ENCODE measurements at regions not wholly inside any gene's neighbourhood (a gene's known extent, or its start where the extent isn't known, plus 50 kb on each side); places are given as distances from the start of the nearest gene placed in this dataset.

DNA sequence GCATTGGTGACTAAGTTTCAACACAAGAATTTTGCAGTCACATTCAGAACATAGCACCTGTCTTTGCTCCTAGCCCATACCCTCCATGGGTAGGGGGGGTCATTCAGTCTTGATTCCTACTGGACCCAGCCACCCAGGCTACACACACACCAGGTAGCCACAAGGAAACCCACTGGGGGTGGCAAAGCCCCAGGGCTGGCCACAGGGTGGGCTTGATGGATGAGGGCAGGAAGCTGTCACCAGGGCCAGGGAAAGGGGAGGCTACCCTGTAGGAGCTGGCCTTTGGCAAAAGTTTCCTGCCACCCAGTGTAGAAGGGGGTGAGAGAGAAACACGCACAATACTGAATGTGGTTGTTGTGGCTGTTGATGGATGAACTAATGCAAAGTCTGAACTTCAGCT, 74.5 kb upstream of the NKX1-1 start:
- TF ChIP-seq, protein P1, sequence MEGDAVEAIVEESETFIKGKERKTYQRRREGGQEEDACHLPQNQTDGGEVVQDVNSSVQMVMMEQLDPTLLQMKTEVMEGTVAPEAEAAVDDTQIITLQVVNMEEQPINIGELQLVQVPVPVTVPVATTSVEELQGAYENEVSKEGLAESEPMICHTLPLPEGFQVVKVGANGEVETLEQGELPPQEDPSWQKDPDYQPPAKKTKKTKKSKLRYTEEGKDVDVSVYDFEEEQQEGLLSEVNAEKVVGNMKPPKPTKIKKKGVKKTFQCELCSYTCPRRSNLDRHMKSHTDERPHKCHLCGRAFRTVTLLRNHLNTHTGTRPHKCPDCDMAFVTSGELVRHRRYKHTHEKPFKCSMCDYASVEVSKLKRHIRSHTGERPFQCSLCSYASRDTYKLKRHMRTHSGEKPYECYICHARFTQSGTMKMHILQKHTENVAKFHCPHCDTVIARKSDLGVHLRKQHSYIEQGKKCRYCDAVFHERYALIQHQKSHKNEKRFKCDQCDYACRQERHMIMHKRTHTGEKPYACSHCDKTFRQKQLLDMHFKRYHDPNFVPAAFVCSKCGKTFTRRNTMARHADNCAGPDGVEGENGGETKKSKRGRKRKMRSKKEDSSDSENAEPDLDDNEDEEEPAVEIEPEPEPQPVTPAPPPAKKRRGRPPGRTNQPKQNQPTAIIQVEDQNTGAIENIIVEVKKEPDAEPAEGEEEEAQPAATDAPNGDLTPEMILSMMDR (IDR thresholded peaks at IDR 0.05): no peak
- Mint-ChIP-seq H3K4me3 (ENCODE audit: unreplicated experiment) (no peak overlapping the region), H3K9me3 (ENCODE audit: unreplicated experiment) (peaks cover 38% of the 10 kb centered on the region), H3K27ac (ENCODE audit: unreplicated experiment) (no peak overlapping the region), H3K36me3 (ENCODE audit: unreplicated experiment) (no peaks in the 10 kb centered on the region), H3K27me3 (ENCODE audit: unreplicated experiment) (peaks cover 8% of the 10 kb centered on the region), H3K4me1 (ENCODE audit: unreplicated experiment) (no peaks in the 10 kb centered on the region)
- no peak for DNase-seq (ENCODE audit: extremely low spot score, unreplicated experiment)

DNA sequence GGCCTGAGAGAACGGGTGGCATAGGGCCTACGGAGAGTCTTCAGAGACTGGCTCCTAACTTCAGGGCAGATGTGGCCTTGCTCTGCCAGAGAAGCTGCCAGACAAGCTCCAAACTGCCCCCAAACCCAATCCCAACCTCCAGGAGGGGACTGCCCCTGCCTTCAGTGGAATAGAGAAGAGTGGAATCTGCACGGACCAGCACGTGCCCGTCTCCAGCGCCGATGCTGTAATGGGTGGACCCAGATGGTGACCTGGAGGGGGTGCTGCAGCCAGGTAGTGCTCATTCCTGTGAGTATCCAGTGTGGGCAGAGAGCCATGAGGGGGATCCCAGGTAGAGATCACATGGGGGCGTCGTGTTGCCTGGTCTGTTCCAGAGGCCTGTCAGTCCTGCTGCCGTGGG, 73.2 kb upstream of the NKX1-1 start:
- no peak overlapping the region for H3K27ac Mint-ChIP-seq (ENCODE audit: unreplicated experiment)
- DNase-seq (ENCODE audit: extremely low spot score, unreplicated experiment): no peak
- H3K4me3 Mint-ChIP-seq (ENCODE audit: unreplicated experiment): no peak overlapping the region
- H3K4me1 Mint-ChIP-seq (ENCODE audit: unreplicated experiment): no peaks in the 10 kb centered on the region
- H3K27me3 Mint-ChIP-seq (ENCODE audit: unreplicated experiment): peaks cover 8% of the 10 kb centered on the region
- H3K36me3 Mint-ChIP-seq (ENCODE audit: unreplicated experiment): no peaks in the 10 kb centered on the region
- peaks cover 31% of the 10 kb centered on the region for H3K9me3 Mint-ChIP-seq (ENCODE audit: unreplicated experiment)
- TF ChIP-seq, protein P1 (IDR thresholded peaks at IDR 0.05): no peak

DNA sequence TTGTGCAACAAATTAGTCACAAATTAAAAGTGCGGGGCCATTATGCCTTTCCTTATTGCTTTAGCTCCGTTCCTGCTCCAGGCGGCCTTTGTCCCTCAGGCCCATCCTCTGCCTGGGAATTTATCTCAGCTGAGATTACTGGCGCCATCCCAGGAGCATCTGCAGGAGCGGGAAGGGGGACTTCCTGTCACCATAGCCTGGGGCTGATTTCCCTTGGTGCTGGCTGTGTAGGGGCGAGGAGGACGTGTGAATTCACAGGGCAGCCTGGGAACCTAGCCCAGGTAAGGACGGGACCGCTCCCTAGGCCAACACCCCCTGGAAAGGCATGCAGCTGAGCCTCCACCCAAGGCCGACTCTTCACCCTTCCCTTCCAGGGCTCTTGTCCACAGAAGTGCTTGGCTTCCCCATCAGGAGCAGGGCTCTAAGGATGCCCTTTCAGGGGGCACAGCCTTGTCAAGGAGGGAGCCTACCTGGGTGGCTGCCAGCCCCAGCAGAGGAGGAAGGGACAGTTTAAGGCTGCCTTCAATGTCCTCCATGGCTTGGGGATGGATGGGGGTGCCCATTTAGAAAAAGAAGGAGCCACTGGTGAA, 72.6 kb upstream of the NKX1-1 start:
- H3K36me3 Mint-ChIP-seq (ENCODE audit: unreplicated experiment): no peaks in the 10 kb centered on the region
- no peaks in the 10 kb centered on the region for H3K4me1 Mint-ChIP-seq (ENCODE audit: unreplicated experiment)
- no peak overlapping the region for H3K27ac Mint-ChIP-seq (ENCODE audit: unreplicated experiment)
- no peak for DNase-seq (ENCODE audit: extremely low spot score, unreplicated experiment)
- no peak overlapping the region for H3K4me3 Mint-ChIP-seq (ENCODE audit: unreplicated experiment)
- TF ChIP-seq, protein P1 (IDR thresholded peaks at IDR 0.05): no peak
- peaks cover 7% of the 10 kb centered on the region for H3K27me3 Mint-ChIP-seq (ENCODE audit: unreplicated experiment)
- H3K9me3 Mint-ChIP-seq (ENCODE audit: unreplicated experiment): peaks cover 26% of the 10 kb centered on the region

DNA sequence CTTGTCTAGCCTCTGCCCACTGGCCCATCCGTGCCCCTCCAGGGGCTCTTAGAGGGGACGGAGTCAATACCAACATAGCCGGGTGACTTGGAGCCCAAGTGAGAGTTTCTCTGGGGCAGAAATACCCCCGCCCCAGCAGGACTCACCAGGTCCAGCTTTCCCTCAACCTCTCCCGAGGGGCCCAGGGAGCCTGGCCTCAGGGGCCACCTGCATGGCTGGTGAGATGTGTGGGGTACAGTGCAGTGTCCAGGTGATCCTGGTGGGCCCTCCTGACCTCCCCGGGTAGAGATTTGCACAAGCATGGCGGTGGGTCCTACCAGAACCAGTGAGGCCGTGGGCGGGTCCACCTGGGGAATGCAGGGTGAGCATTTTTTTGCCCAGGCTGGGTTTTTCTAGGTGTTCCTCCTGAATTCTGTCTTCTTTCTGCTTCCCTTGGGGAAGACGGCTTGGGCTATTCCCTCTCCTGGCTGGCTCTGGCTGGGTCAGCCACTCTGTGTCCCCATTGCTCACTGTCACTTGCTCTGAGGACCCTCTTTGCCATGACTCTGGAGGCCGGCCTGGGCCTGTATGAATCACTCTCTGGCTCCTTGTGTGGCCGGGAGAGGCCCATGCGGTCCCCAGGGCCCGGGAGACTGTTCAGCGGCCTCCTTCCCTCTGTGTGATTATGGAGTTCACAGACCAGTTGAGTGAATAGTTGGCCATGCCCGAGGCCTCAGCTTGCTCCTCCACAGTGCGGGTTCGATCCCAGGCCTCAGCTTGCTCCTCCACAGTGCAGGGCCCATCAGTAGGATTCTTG, 71.0 kb upstream of the NKX1-1 start:
- Mint-ChIP-seq H3K9me3 (ENCODE audit: unreplicated experiment) (peaks cover 16% of the 10 kb centered on the region), H3K27me3 (ENCODE audit: unreplicated experiment) (no peaks in the 10 kb centered on the region), H3K27ac (ENCODE audit: unreplicated experiment) (no peak overlapping the region), H3K36me3 (ENCODE audit: unreplicated experiment) (no peaks in the 10 kb centered on the region), H3K4me1 (ENCODE audit: unreplicated experiment) (no peaks in the 10 kb centered on the region), H3K4me3 (ENCODE audit: unreplicated experiment) (no peak overlapping the region)
- TF ChIP-seq, protein P1 (IDR thresholded peaks at IDR 0.05): no peak
- no peak for DNase-seq (ENCODE audit: extremely low spot score, unreplicated experiment)

DNA sequence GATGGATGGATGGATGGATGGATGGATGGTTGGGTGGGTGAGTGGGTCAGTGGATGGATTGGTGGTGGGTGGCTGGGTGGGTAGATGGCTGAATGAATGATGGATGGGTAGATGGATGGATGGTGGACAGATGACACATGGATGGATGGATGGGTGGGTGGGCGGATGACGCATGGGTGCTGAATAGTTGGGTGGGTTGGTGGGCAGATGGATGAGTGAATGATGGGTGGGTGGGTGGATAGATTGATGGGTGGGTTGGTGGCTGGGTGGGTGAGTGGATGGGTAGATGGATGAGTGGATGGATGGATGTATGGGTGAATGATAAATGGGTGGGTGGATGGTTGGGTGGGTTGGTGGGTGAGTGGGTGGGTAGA, 69.9 kb upstream of the NKX1-1 start:
- H3K9me3 Mint-ChIP-seq (ENCODE audit: unreplicated experiment): peaks cover 8% of the 10 kb centered on the region
- H3K36me3 Mint-ChIP-seq (ENCODE audit: unreplicated experiment): no peaks in the 10 kb centered on the region
- H3K27me3 Mint-ChIP-seq (ENCODE audit: unreplicated experiment): no peaks in the 10 kb centered on the region
- H3K4me3 Mint-ChIP-seq (ENCODE audit: unreplicated experiment): no peak overlapping the region
- no peak for DNase-seq (ENCODE audit: extremely low spot score, unreplicated experiment)
- no peak overlapping the region for H3K27ac Mint-ChIP-seq (ENCODE audit: unreplicated experiment)
- TF ChIP-seq, protein P1 (IDR thresholded peaks at IDR 0.05): no peak
- H3K4me1 Mint-ChIP-seq (ENCODE audit: unreplicated experiment): no peaks in the 10 kb centered on the region
